A549 (cell line): ENCODE measurements at regions not wholly inside any gene's neighbourhood (a gene's known extent, or its start where the extent isn't known, plus 50 kb on each side); places are given as distances from the start of the nearest gene placed in this dataset.

Experiments
- ATAC-seq, 2 experiments: fragments of 200-7000 bp in 1 of 2; fragments of >200 bp in 1 of 2; cut with Nextera tagmentation in 1 of 2; cut with Tn5 transposase in 1 of 2; 3 replicates each; pipeline versions ENCODE4 v1.8.0 to v1.9.1; 2018 to 2020; ENCODE audit warnings: mild to moderate bottlenecking in 1 of 2, moderate library complexity in 1 of 2
- CTCF ChIA-PET: fragments of 300-600 bp; sonication (Branson Sonifier 250); formaldehyde crosslinking; extraction: SDS; loops from one replicate; lab custom pipeline; 2021; ENCODE audit warnings: antibody characterized with exemption, inconsistent platforms; lab: Yijun Ruan, JAX
- POLR2A ChIA-PET: fragments of 350-600 bp; formaldehyde crosslinking; extraction: SDS; loops from one replicate; lab custom pipeline; 2021; ENCODE audit warnings: antibody characterized with exemption, inconsistent platforms; lab: Yijun Ruan, JAX
- DNase-seq, 2 experiments: peaks; one replicate each; pipeline versions ENCODE4 v3.0.0 to v3.0.0-alpha.2; 2011 to 2016; ENCODE audit warnings: low read depth in 1 of 2, low spot score in 1 of 2
- FAIRE-seq: peaks from 2 replicates; lab custom pipeline; 2011; peaks lifted over from hg19 to GRCh38; lab: Jason Lieb, UNC
- H3K27ac ChIP-seq, 2 experiments: fragments of >200 bp; sonication (Bioruptor Twin); formaldehyde crosslinking; 3 replicates each; pipeline ENCODE4 v1.5.1; 2016 to 2017
- H3K4me1 ChIP-seq: fragments of >200 bp; sonication (Bioruptor Twin); formaldehyde crosslinking; 3 replicates; pipeline ENCODE4 v1.6.1; 2016
- H3K4me2 ChIP-seq: fragments of >200 bp; sonication (Bioruptor Twin); formaldehyde crosslinking; 3 replicates; pipeline ENCODE4 v1.6.1; 2016
- H3K4me3 ChIP-seq: fragments of >200 bp; sonication (Bioruptor Twin); formaldehyde crosslinking; 3 replicates; pipeline ENCODE4 v1.5.1; 2016
- H3K9me3 ChIP-seq: fragments of >200 bp; sonication (Bioruptor Twin); formaldehyde crosslinking; 3 replicates; pipeline ENCODE4 v1.6.1; 2016
- BCL3 ChIP-seq: fragments of >200 bp; sonication (Bioruptor Twin); formaldehyde crosslinking; IDR thresholded peaks from 3 replicates; pipeline ENCODE4 v1.6.1; 2016
- CHD2 ChIP-seq: fragments of 150-350 bp; IDR thresholded peaks from 2 replicates; pipeline ENCODE4 v1.6.1; 2014; ENCODE audit warnings: low read length; ENCODE audit not compliant: partially characterized antibody
- EHF ChIP-seq: fragments of 250-450 bp; sonication (Bioruptor Pico); IDR thresholded peaks from 2 replicates; pipeline ENCODE4 v1.5.0; 2020; ENCODE audit warnings: mild to moderate bottlenecking
- EHMT2 ChIP-seq: fragments of 200-600 bp; sonication (generic); IDR thresholded peaks from 2 replicates; pipeline ENCODE4 v1.6.1; 2016; ENCODE audit warnings: antibody characterized with exemption, low read depth, mild to moderate bottlenecking, moderate library complexity
- ESRRA ChIP-seq: fragments of 150-350 bp; IDR thresholded peaks from 2 replicates; pipeline ENCODE4 v1.6.1; 2014; ENCODE audit warnings: mild to moderate bottlenecking, low read length, borderline replicate concordance
- HDAC2 ChIP-seq: fragments of 200-600 bp; sonication (generic); IDR thresholded peaks from 2 replicates; pipeline ENCODE4 v1.6.1; 2016
- HES2 ChIP-seq: fragments of >200 bp; sonication (Bioruptor Twin); formaldehyde crosslinking; IDR thresholded peaks from 2 replicates; pipeline ENCODE4 v1.6.1; 2016
- HEYL ChIP-seq: fragments of 250-450 bp; sonication (Bioruptor Pico); IDR thresholded peaks from 2 replicates; pipeline ENCODE4 v1.8.0; 2021; ENCODE audit warnings: mild to moderate bottlenecking, moderate library complexity
- HOXB13 ChIP-seq: fragments of 250-450 bp; sonication (Bioruptor Pico); IDR thresholded peaks from 2 replicates; pipeline ENCODE4 v1.5.0; 2020; ENCODE audit warnings: low read depth, mild to moderate bottlenecking, moderate library complexity
- KDM1A ChIP-seq: fragments of 200-600 bp; sonication (generic); IDR thresholded peaks from 2 replicates; pipeline ENCODE4 v1.6.1; 2016; ENCODE audit warnings: low read depth, mild to moderate bottlenecking
- MAFK ChIP-seq: fragments of 450-650 bp; IDR thresholded peaks from 2 replicates; pipeline ENCODE4 v1.6.1; 2014; ENCODE audit not compliant: partially characterized antibody
- NPAS2 ChIP-seq: fragments of 250-450 bp; sonication (Bioruptor Pico); IDR thresholded peaks from 2 replicates; pipeline ENCODE4 v1.8.0; 2022; ENCODE audit warnings: mild to moderate bottlenecking, moderate library complexity, borderline replicate concordance
- NR3C1 ChIP-seq: fragments of >200 bp; sonication (Bioruptor Twin); formaldehyde crosslinking; IDR thresholded peaks from 3 replicates; pipeline ENCODE4 v1.6.1; 2017
- PBX3 ChIP-seq: IDR thresholded peaks from 2 replicates; pipeline ENCODE4 v1.6.1; 2012
- RCOR1 ChIP-seq: fragments of 150-350 bp; IDR thresholded peaks from 2 replicates; pipeline ENCODE4 v1.6.1; 2014; ENCODE audit warnings: antibody characterized with exemption, low read length, low read depth
- RNF2 ChIP-seq: fragments of 200-600 bp; sonication (generic); IDR thresholded peaks from 2 replicates; pipeline ENCODE4 v1.6.1; 2016; ENCODE audit warnings: low read depth, mild to moderate bottlenecking, antibody characterized with exemption, moderate library complexity, borderline replicate concordance
- USF2 ChIP-seq: fragments of 450-650 bp; IDR thresholded peaks from 2 replicates; pipeline ENCODE4 v1.6.1; 2014; ENCODE audit warnings: antibody characterized with exemption
- ZSCAN20 ChIP-seq: fragments of 250-450 bp; sonication (Bioruptor Pico); IDR thresholded peaks from 2 replicates; pipeline ENCODE4 v1.8.0; 2022; ENCODE audit warnings: mild to moderate bottlenecking, moderate library complexity
- WGBS: methylation state at CpG from one replicate; pipeline ENCODE4 v1.1.6; 2017; ENCODE audit errors: missing lambda C conversion rate; 5-methylcytosine and 5-hydroxymethylcytosine counted together

GRCh38 chr2:48829036-48829435, 73.5 kb upstream of the LHCGR start (continued):
- no peak for TF ChIP-seq PBX3
- TF ChIP-seq BCL3 = no peak
- no peak for TF ChIP-seq RNF2
- no peak for TF ChIP-seq EHF

DNA sequence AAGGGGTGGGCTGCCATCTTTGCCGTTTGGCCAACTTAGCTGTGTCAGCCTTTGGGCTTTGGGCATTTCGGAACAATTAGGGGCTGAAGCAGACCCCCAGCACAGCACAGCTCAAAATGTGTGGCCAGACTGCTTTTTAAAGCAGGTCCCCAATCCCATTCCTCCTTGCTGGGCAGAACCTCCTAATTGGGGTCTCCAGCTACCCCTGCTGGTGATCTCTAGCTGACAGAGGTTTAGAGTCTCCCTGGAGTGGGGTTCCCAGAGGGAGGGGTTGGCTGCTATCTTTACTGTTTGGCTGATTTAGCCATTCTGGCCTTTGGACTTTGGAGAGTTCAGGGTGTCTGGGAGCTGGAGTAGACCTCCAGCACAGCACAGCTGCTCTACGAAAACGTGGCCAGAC, 71.5 kb upstream of the LHCGR start:
- ATAC-seq (no peak), DNase-seq (no peak), FAIRE-seq (no peak)
- CTCF ChIA-PET = no interaction called here
- H3K4me2 ChIP-seq = no peak overlapping the region
- H3K9me3 ChIP-seq = no peaks in the 10 kb centered on the region; the same call in 2 of the 3 replicates
- TF ChIP-seq RCOR1 (no peak), HOXB13 (no peak), HDAC2 (no peak), HEYL (CRISPR knock-in tag) (no peak), NR3C1 (no peak), CHD2 (no peak), BCL3 (no peak), KDM1A (no peak), HES2 (no peak)
- WGBS = 8% methylated on average over 3 of the region's 4 CpGs
- H3K4me1 ChIP-seq = no peaks in the 10 kb centered on the region
- no peak overlapping the region for H3K27ac ChIP-seq
- POLR2A ChIA-PET = no interaction called here
- H3K4me3 ChIP-seq = no peak overlapping the region

GRCh38 chr2:48824116-48824515, 68.6 kb upstream of the LHCGR start:
- no peak overlapping the region for H3K4me2 ChIP-seq
- ATAC-seq (no peak), DNase-seq (no peak), FAIRE-seq (no peak)
- H3K27ac ChIP-seq = no peak overlapping the region
- no peaks in the 10 kb centered on the region; the same call in 2 of the 3 replicates for H3K9me3 ChIP-seq
- ChIA-PET CTCF (interaction anchor here (0.6 to 0.8 kb wide), 2 partner anchors 29 to 267 kb away, joined by 3 read pairs; no protein-coding TSS in a partner anchor), POLR2A (no interaction called here)
- no peaks in the 10 kb centered on the region for H3K4me1 ChIP-seq
- 5% methylated on average over 3 of the region's 3 CpGs for WGBS
- no peak for TF ChIP-seq EHMT2
- no peak for TF ChIP-seq ESRRA
- no peak overlapping the region for H3K4me3 ChIP-seq

- TF ChIP-seq HEYL (CRISPR knock-in tag) (no peak), ZSCAN20 (CRISPR knock-in tag) (no peak), MAFK (peak; percentile 36), NPAS2 (CRISPR knock-in tag) (no peak), USF2 (no peak), ESRRA (no peak)
- ChIA-PET POLR2A (no interaction called here), CTCF (no interaction called here)
- Histone ChIP-seq H3K4me2 (no peak overlapping the region), H3K27ac (no peak overlapping the region), H3K9me3 (no peaks in the 10 kb centered on the region), H3K4me1 (no peaks in the 10 kb centered on the region), H3K4me3 (no peak overlapping the region)
- ATAC-seq = no peak
- WGBS = 0% methylated on average over 2 of the region's 2 CpGs
- no peak for FAIRE-seq
- DNase-seq = no peak
These were observed 63.7 kb upstream of the LHCGR start for GRCh38 chr2:48819206-48819735.
